ENCODE measurements at regions not wholly inside any gene's neighbourhood (a gene's known extent, or its start where the extent isn't known, plus 50 kb on each side); places are given as distances from the start of the nearest gene placed in this dataset.

GRCh38 chr4:183837222-183837621 is 67.9 kb upstream of the STOX2 start:
- DNase-seq (ENCODE audit: low read depth, low spot score), result no peak
- in situ Hi-C loops (cut with HindIII; ENCODE audit: low pct_unique_long_range_greater_than_20kb, low sequenced_read_pairs), result no loop called here

- peak; percentile 62 for DNase-seq (ENCODE audit: low read depth, low spot score)
- in situ Hi-C loops (cut with HindIII; ENCODE audit: low pct_unique_long_range_greater_than_20kb, low sequenced_read_pairs), result no loop called here
These were observed 66.0 kb upstream of the STOX2 start for GRCh38 chr4:183838987-183839712.

GRCh38 chr4:183840311-183840710 is 64.8 kb upstream of the STOX2 start:
- DNase-seq (ENCODE audit: low read depth, low spot score), result peak; percentile 87
- in situ Hi-C loops (cut with HindIII; ENCODE audit: low pct_unique_long_range_greater_than_20kb, low sequenced_read_pairs), result no loop called here

GRCh38 chr4:183841001-183841400 is 64.1 kb upstream of the STOX2 start:
- no peak for DNase-seq (ENCODE audit: low read depth, low spot score)
- in situ Hi-C loops (cut with HindIII; ENCODE audit: low pct_unique_long_range_greater_than_20kb, low sequenced_read_pairs), result no loop called here

- no peak for DNase-seq (ENCODE audit: low read depth, low spot score)
- in situ Hi-C loops (cut with HindIII; ENCODE audit: low pct_unique_long_range_greater_than_20kb, low sequenced_read_pairs), result no loop called here
These were observed 63.0 kb upstream of the STOX2 start for GRCh38 chr4:183842129-183842528.

DNA sequence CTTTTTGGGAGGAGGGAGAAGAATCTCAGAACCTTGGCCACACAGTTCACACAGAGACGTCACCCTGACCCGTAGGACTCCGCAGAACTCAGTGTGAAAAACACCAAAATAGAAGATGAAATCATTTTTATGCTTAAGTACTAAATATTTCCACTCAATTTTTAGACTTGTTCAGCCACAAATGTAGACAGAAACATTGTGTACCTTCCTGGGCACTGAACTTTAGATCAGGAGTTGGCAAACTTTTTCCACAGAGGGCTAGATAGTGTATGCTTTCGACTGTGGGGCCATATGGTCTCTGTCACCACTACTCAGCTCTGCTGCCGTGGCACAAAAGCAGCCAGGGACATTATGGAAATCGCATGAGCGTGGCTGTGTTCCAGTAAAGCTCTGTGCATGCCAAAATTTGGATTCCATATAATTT is 61.8 kb upstream of the STOX2 start:
- in situ Hi-C loops (cut with HindIII; ENCODE audit: low pct_unique_long_range_greater_than_20kb, low sequenced_read_pairs), result no loop called here
- DNase-seq (ENCODE audit: low read depth, low spot score), result no peak

DNA sequence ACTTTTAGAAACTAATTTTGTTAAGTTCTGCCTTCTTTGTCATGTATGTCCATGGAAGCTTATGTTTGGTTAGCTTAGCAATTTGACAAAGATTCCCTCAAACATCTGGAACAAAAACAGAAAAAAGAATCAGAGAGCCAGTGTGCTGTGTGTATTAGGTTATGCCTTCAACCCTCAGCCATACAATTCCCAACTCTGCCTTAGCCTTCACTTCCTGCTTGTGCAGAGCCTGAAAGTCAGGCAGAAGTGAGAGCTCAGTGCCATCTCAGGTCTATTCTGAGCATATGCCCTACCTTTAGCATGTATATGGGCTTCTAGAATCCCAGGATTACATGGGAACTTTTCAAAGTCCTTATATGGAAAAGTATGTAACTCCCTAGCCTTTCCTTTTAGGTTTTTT is 58.2 kb upstream of the STOX2 start:
- no peak for DNase-seq (ENCODE audit: low read depth, low spot score)
- in situ Hi-C loops (cut with HindIII; ENCODE audit: low pct_unique_long_range_greater_than_20kb, low sequenced_read_pairs), result no loop called here

GRCh38 chr4:183848805-183849204 is 56.3 kb upstream of the STOX2 start:
- no peak for DNase-seq (ENCODE audit: low read depth, low spot score)
- in situ Hi-C loops (cut with HindIII; ENCODE audit: low pct_unique_long_range_greater_than_20kb, low sequenced_read_pairs), result no loop called here

GRCh38 chr4:183852910-183853547 is 52.1 kb upstream of the STOX2 start:
- in situ Hi-C loops (cut with HindIII; ENCODE audit: low pct_unique_long_range_greater_than_20kb, low sequenced_read_pairs), result no loop called here
- no peak for DNase-seq (ENCODE audit: low read depth, low spot score)

DNA sequence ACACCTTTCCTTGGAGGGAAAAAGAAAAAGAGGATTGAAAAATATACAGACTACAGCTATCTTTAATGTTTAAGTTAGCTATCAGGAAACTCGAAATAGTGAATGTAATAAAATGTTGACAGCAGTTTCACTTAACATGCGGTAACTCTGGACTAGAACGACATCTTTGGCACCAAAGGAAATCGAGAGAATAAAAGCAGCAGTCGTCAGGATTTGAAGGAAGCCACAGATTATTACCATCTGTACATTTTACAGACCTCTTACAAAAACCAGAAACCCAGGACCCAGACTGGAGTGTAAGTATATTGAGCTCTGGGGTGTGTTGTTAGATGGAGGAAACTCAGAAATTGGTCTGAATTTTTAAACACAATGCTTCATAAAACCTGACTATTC is 51.6 kb upstream of the STOX2 start:
- DNase-seq (ENCODE audit: low read depth, low spot score), result no peak
- in situ Hi-C loops (cut with HindIII; ENCODE audit: low pct_unique_long_range_greater_than_20kb, low sequenced_read_pairs), result no loop called here
